ENCODE measurements at regions not wholly inside any gene's neighbourhood (a gene's known extent, or its start where the extent isn't known, plus 50 kb on each side); places are given as distances from the start of the nearest gene placed in this dataset.

DNA sequence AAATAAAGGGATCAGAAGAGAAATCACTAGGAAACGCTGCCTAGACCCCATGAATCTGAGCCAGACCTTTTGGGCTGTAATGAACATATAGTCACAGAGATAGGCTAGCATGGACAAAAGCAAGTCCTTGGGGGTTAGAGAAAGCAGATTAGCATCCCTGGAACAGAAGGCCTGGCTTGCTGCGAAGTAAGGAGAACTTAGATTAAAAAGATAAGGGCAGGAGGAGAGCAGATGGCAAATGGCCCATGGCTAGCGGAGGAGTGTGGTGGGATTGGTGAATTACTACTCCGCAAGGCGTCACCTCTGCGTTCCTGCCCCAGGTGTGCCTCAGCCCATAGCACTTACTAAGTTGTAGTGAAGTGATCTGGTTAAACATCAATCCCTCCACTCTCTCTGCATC is 92.3 kb upstream of the ZNF438 start:
- TF ChIP-seq ZNF232 (CRISPR knock-in tag; IDR thresholded peaks at IDR 0.05; ENCODE audit: borderline replicate concordance) (no peak), POLR2AphosphoS5 (IDR thresholded peaks at IDR 0.05; ENCODE audit: low read depth, low read length) (no peak), ZFX (CRISPR knock-in tag; IDR thresholded peaks at IDR 0.05; ENCODE audit: low read depth) (no peak)
